GM12878 (cell line): ENCODE measurements at regions not wholly inside any gene's neighbourhood (a gene's known extent, or its start where the extent isn't known, plus 50 kb on each side); places are given as distances from the start of the nearest gene placed in this dataset.

Source experiments
- E2F8 ChIP-seq: fragments of 450-650 bp; IDR thresholded peaks from 2 replicates; pipeline ENCODE4 v1.6.1; 2018; ENCODE audit warnings: mild to moderate bottlenecking, low read depth, moderate library complexity; ENCODE audit not compliant: partially characterized antibody
- FOXK2 ChIP-seq: fragments of 450-650 bp; IDR thresholded peaks from 2 replicates; pipeline ENCODE4 v1.6.1; 2017; ENCODE audit warnings: mild to moderate bottlenecking, moderate library complexity
- GATAD2B ChIP-seq: fragments of 450-650 bp; conservative IDR thresholded peaks from 2 replicates; pipeline ENCODE4 v1.6.1; 2017; ENCODE audit warnings: low read depth, mild to moderate bottlenecking, moderate library complexity
- REST ChIP-seq: IDR thresholded peaks from 2 replicates; pipeline ENCODE4 v1.6.1; 2012; ENCODE audit warnings: mild to moderate bottlenecking, low read depth, low read length
- ZBED1 ChIP-seq: IDR thresholded peaks from 2 replicates; pipeline ENCODE4 v1.6.1; 2016; ENCODE audit warnings: borderline replicate concordance

- no peak for TF ChIP-seq ZBED1
- no peak for TF ChIP-seq FOXK2
- TF ChIP-seq GATAD2B: no peak
- TF ChIP-seq E2F8: no peak
- TF ChIP-seq REST: no peak
Measured at GRCh38 chr5:103800741-103801495, 238.3 kb upstream of the NUDT12 start (continued).
